Endothelial cell of umbilical vein (primary cell): ENCODE measurements at regions not wholly inside any gene's neighbourhood (a gene's known extent, or its start where the extent isn't known, plus 50 kb on each side); places are given as distances from the start of the nearest gene placed in this dataset.

ENCODE experiments used
- BruUV-seq: library from RNA; stranded (reverse); fragments of 400-500 nt; replicated peaks from 2 replicates; lab custom pipeline; 2021; lab: Mats Ljungman, UMichigan
- CTCF ChIA-PET: fragments of 300-600, 350-600 bp; sonication (Branson Sonifier 250); formaldehyde crosslinking; loops from one replicate; lab custom pipeline; 2021; ENCODE audit warnings: antibody characterized with exemption, inconsistent platforms; lab: Charles Lee
- POLR2A ChIA-PET: fragments of 300-600, 350-600 bp; sonication (Branson Sonifier 250); formaldehyde crosslinking; loops from one replicate; lab custom pipeline; 2021; ENCODE audit warnings: antibody characterized with exemption, inconsistent platforms; lab: Charles Lee
- DNase-seq: peaks from one replicate; pipeline ENCODE4 v3.0.0-alpha.2; 2011; ENCODE audit warnings: low read depth, low spot score
- FAIRE-seq: peaks from 2 replicates; lab custom pipeline; 2011; peaks lifted over from hg19 to GRCh38; lab: Jason Lieb, UNC
- H2AFZ ChIP-seq: 2 replicates; pipeline ENCODE4 v1.6.0; 2012; ENCODE audit warnings: low read depth, low read length, control low read depth, inconsistent platforms
- H3K27ac ChIP-seq: 2 replicates; pipeline ENCODE4 v1.5.1; 2011; ENCODE audit warnings: low read depth, mild to moderate bottlenecking, control low read depth, low read length, moderate library complexity; ENCODE audit not compliant: insufficient read depth
- H3K27me3 ChIP-seq, 2 experiments: 2 replicates each; pipeline versions ENCODE4 v1.6.0 to v1.6.1; 2011; ENCODE audit warnings: low read length in 2 of 2, mixed read lengths in 1 of 2; ENCODE audit not compliant: control insufficient read depth in 2 of 2, insufficient read depth in 2 of 2
- H3K36me3 ChIP-seq, 2 experiments: 2 replicates in 1 of 2; 3 replicates in 1 of 2; pipeline ENCODE4 v1.5.1; 2011; ENCODE audit warnings: low read length in 2 of 2, mild to moderate bottlenecking in 1 of 2, moderate library complexity in 1 of 2; ENCODE audit not compliant: control insufficient read depth in 2 of 2, insufficient read depth in 2 of 2; ENCODE audit errors: extremely low read depth in 1 of 2
- H3K4me1 ChIP-seq: 3 replicates; pipeline ENCODE4 v1.5.1; 2011; ENCODE audit warnings: mild to moderate bottlenecking, low read length; ENCODE audit not compliant: control insufficient read depth, insufficient read depth; ENCODE audit errors: extremely low read depth
- H3K4me2 ChIP-seq: 2 replicates; pipeline ENCODE4 v1.6.1; 2011; ENCODE audit warnings: low read length, control low read depth, mixed read lengths; ENCODE audit not compliant: insufficient read depth
- H3K4me3 ChIP-seq, 3 experiments: fragments of 200-600 bp in 1 of 3; sonication (generic), shearing (Covaris generic) in 1 of 3; replicated peaks in 1 of 3; 2 replicates each; pipeline ENCODE4 v1.5.1; 2011 to 2016; ENCODE audit warnings: control low read depth in 3 of 3, low read length in 3 of 3, mild to moderate bottlenecking in 2 of 3, inconsistent platforms in 1 of 3, low read depth in 1 of 3, moderate library complexity in 1 of 3; ENCODE audit not compliant: insufficient read depth in 1 of 3
- H3K79me2 ChIP-seq: 2 replicates; pipeline ENCODE4 v1.6.0; 2012; ENCODE audit warnings: low read length, inconsistent platforms; ENCODE audit not compliant: control insufficient read depth, insufficient read depth
- H3K9ac ChIP-seq: replicated peaks from 2 replicates; pipeline ENCODE3; 2011; ENCODE audit warnings: low read length, control low read depth; ENCODE audit not compliant: insufficient read depth; ENCODE audit errors: extremely low read depth
- H3K9me1 ChIP-seq: replicated peaks from 3 replicates; pipeline ENCODE4 v1.6.0; 2011; ENCODE audit warnings: mild to moderate bottlenecking, low read length; ENCODE audit not compliant: control insufficient read depth, insufficient read depth; ENCODE audit errors: extremely low read depth
- H3K9me3 ChIP-seq: replicated peaks from 2 replicates; pipeline ENCODE4 v1.5.1; 2012; ENCODE audit warnings: low read length, inconsistent platforms; ENCODE audit not compliant: control insufficient read depth, insufficient read depth
- H4K20me1 ChIP-seq: replicated peaks from 2 replicates; pipeline ENCODE3; 2011; ENCODE audit warnings: mild to moderate bottlenecking, low read length; ENCODE audit not compliant: control insufficient read depth, insufficient read depth; ENCODE audit errors: extremely low read depth
- CTCF ChIP-seq, 2 donors: IDR thresholded peaks; 1 replicate in 1 of 2; 2 replicates in 1 of 2; pipeline ENCODE4 v1.5.1; 2011; ENCODE audit warnings: low read length in 2 of 2, mild to moderate bottlenecking in 2 of 2, moderate library complexity in 2 of 2, control low read depth in 1 of 2, inconsistent platforms in 1 of 2, low read depth in 1 of 2; ENCODE audit not compliant: insufficient read depth in 1 of 2; ENCODE audit errors: extremely low read depth in 1 of 2
- FOS ChIP-seq: IDR thresholded peaks from 2 replicates; pipeline ENCODE4 v1.6.1; 2011; ENCODE audit warnings: mild to moderate bottlenecking, low read length, moderate library complexity, borderline replicate concordance; ENCODE audit not compliant: insufficient read depth
- GATA2 ChIP-seq: IDR thresholded peaks from 2 replicates; pipeline ENCODE4 v1.7.0; 2011; ENCODE audit warnings: low read depth, mild to moderate bottlenecking, moderate library complexity, mixed read lengths, low read length; ENCODE audit not compliant: insufficient read length, insufficient read depth
- JUN ChIP-seq: IDR thresholded peaks from 2 replicates; pipeline ENCODE4 v1.6.1; 2011; ENCODE audit warnings: borderline replicate concordance, low read depth; ENCODE audit not compliant: insufficient read length, insufficient read depth
- POLR2A ChIP-seq: IDR thresholded peaks from 2 replicates; pipeline ENCODE4 v1.6.1; 2012; ENCODE audit warnings: low read depth, mild to moderate bottlenecking, control low read depth, low read length
- dilution Hi-C: fragments of 300-500 bp; cut with MboI; formaldehyde crosslinking; loops from one replicate; pipeline ENCODE4 v1.15.0; 2019; ENCODE audit warnings: low sequenced_read_pairs; ENCODE audit not compliant: extremely low pct_ligation_motif_present
- intact Hi-C: fragments of 100-400 bp; cut with micrococcal nuclease; formaldehyde crosslinking; loops from one replicate; pipeline ENCODE4 v1.10.0; 2022

GRCh38 chr6:164927288-164928056 lies 381.9 kb downstream of the C6orf118 start:
- DNase-seq, result peak; percentile 53
- no peaks in the 10 kb centered on the region for H3K36me3 ChIP-seq
- intact Hi-C loops, result loop anchor here (1.0 to 10.0 kb wide), 8 partner anchors 580 to 1746 kb away; no protein-coding TSS in a partner anchor
- no peak overlapping the region for H3K4me2 ChIP-seq
- CTCF ChIA-PET, result interaction anchor here (0.6 to 2.3 kb wide), 10 partner anchors 581 to 1507 kb away, joined by 3 to 14 read pairs (median 4); no protein-coding TSS in a partner anchor
- no peaks in the 10 kb centered on the region for H3K4me1 ChIP-seq
- no peaks in the 10 kb centered on the region for H3K9me1 ChIP-seq
- FAIRE-seq, result peak; percentile 74
- H3K27me3 ChIP-seq, result no peaks in the 10 kb centered on the region
- dilution Hi-C loops, result no loop called here
- POLR2A ChIA-PET, result interaction anchor here (0.5 kb wide), 1 partner anchor 561 kb away, joined by 5 read pairs; no protein-coding TSS in a partner anchor
- H4K20me1 ChIP-seq, result no peaks in the 10 kb centered on the region
- no peaks in the 10 kb centered on the region for H3K79me2 ChIP-seq
- no peak overlapping the region for H3K27ac ChIP-seq
- H3K4me3 ChIP-seq, result no peak overlapping the region
- no peak overlapping the region for H3K9ac ChIP-seq
- no peak overlapping the region for H2AFZ ChIP-seq
- no peaks in the 10 kb centered on the region for H3K9me3 ChIP-seq
- TF ChIP-seq FOS, result no peak
- TF ChIP-seq GATA2, result no peak
- no peak for TF ChIP-seq JUN
- no peak for TF ChIP-seq POLR2A
- TF ChIP-seq CTCF (IDR thresholded peaks at IDR 0.05; ENCODE audit: extremely low read depth in 1 of 2, insufficient read depth in 1 of 2, low read depth in 1 of 2, low read length in 2 of 2), result peak; percentile 87 to 95
- BruUV-seq, result no TSS peak
